GM12878 (cell line): ENCODE measurements at regions not wholly inside any gene's neighbourhood (a gene's known extent, or its start where the extent isn't known, plus 50 kb on each side); places are given as distances from the start of the nearest gene placed in this dataset.

Experiments
- ASH2L ChIP-seq: fragments of 300-600, 200-600 bp; sonication (generic); IDR thresholded peaks from 2 replicates; pipeline ENCODE4 v1.6.1; 2017; ENCODE audit warnings: low read depth, mild to moderate bottlenecking, borderline replicate concordance
- ATF3 ChIP-seq: IDR thresholded peaks from 2 replicates; pipeline ENCODE4 v1.6.1; 2011; ENCODE audit warnings: low read depth, mild to moderate bottlenecking, low read length, moderate library complexity, borderline replicate concordance; ENCODE audit errors: extremely low read depth
- BACH1 ChIP-seq: fragments of 450-650 bp; IDR thresholded peaks from 2 replicates; pipeline ENCODE4 v1.6.1; 2017; ENCODE audit warnings: mild to moderate bottlenecking, borderline replicate concordance
- CREB1 ChIP-seq: IDR thresholded peaks from 2 replicates; pipeline ENCODE4 v1.6.1; 2012; ENCODE audit warnings: low read depth, mild to moderate bottlenecking, inconsistent platforms
- CTCF ChIP-seq, 3 experiments: IDR thresholded peaks in 2 of 3; conservative IDR thresholded peaks in 1 of 3; 2 replicates each; pipeline ENCODE4 v1.5.1; 2011; ENCODE audit warnings: low read depth in 3 of 3, low read length in 3 of 3, mild to moderate bottlenecking in 3 of 3, control low read depth in 2 of 3, moderate library complexity in 2 of 3, inconsistent platforms in 1 of 3, mixed read lengths in 1 of 3; ENCODE audit not compliant: control insufficient read depth in 2 of 3, insufficient read depth in 1 of 3; ENCODE audit errors: extremely low read depth in 1 of 3
- EED ChIP-seq: sonication (generic); IDR thresholded peaks from 2 replicates; pipeline ENCODE4 v1.6.1; 2016; ENCODE audit warnings: antibody characterized with exemption, low read depth
- EGR1 ChIP-seq, 2 experiments: IDR thresholded peaks; 1 replicate in 1 of 2; 2 replicates in 1 of 2; pipeline ENCODE4 v1.6.1; 2011 to 2012; ENCODE audit warnings: low read depth in 2 of 2, low read length in 2 of 2, borderline replicate concordance in 1 of 2, mild to moderate bottlenecking in 1 of 2, moderate library complexity in 1 of 2
- MAX ChIP-seq: IDR thresholded peaks from 2 replicates; pipeline ENCODE4 v1.6.1; 2012; ENCODE audit warnings: low read depth, low read length, improper control_type of control experiment
- POLR2AphosphoS5 ChIP-seq: IDR thresholded peaks from 2 replicates; pipeline ENCODE4 v1.6.1; 2011; ENCODE audit warnings: mild to moderate bottlenecking, low read length, inconsistent platforms
- SKIL ChIP-seq: fragments of 450-650 bp; IDR thresholded peaks from 2 replicates; pipeline ENCODE4 v1.6.1; 2017; ENCODE audit warnings: mild to moderate bottlenecking, low read depth, inconsistent platforms; ENCODE audit not compliant: poor library complexity, severe bottlenecking
- ZSCAN29 ChIP-seq: fragments of 450-650 bp; IDR thresholded peaks from 2 replicates; pipeline ENCODE4 v1.6.1; 2017; ENCODE audit warnings: mild to moderate bottlenecking, moderate library complexity
- TF ChIP-seq, protein P1 (sequence below): fragments of 450-650 bp; formaldehyde crosslinking; IDR thresholded peaks from 2 replicates; pipeline ENCODE4 v1.4.0; 2022; ENCODE audit warnings: mild to moderate bottlenecking, moderate library complexity

GRCh38 chr4:100087743-100088142 lies 102.5 kb downstream of the DDIT4L start:
- TF ChIP-seq MAX (no peak), ZSCAN29 (no peak), CTCF (IDR thresholded peaks at IDR 0.05 in 2 of 3, conservative IDR thresholded peaks at IDR 0.05 in 1 of 3; ENCODE audit: control insufficient read depth in 2 of 3, extremely low read depth in 1 of 3, insufficient read depth in 1 of 3, low read depth in 3 of 3, low read length in 3 of 3) (no peak), BACH1 (no peak), EGR1 (IDR thresholded peaks at IDR 0.05; ENCODE audit: borderline replicate concordance in 1 of 2, low read depth in 2 of 2, low read length in 2 of 2) (no peak), EED (no peak), POLR2AphosphoS5 (no peak), SKIL (no peak), CREB1 (no peak), ATF3 (no peak), ASH2L (no peak)
- TF ChIP-seq, protein P1, sequence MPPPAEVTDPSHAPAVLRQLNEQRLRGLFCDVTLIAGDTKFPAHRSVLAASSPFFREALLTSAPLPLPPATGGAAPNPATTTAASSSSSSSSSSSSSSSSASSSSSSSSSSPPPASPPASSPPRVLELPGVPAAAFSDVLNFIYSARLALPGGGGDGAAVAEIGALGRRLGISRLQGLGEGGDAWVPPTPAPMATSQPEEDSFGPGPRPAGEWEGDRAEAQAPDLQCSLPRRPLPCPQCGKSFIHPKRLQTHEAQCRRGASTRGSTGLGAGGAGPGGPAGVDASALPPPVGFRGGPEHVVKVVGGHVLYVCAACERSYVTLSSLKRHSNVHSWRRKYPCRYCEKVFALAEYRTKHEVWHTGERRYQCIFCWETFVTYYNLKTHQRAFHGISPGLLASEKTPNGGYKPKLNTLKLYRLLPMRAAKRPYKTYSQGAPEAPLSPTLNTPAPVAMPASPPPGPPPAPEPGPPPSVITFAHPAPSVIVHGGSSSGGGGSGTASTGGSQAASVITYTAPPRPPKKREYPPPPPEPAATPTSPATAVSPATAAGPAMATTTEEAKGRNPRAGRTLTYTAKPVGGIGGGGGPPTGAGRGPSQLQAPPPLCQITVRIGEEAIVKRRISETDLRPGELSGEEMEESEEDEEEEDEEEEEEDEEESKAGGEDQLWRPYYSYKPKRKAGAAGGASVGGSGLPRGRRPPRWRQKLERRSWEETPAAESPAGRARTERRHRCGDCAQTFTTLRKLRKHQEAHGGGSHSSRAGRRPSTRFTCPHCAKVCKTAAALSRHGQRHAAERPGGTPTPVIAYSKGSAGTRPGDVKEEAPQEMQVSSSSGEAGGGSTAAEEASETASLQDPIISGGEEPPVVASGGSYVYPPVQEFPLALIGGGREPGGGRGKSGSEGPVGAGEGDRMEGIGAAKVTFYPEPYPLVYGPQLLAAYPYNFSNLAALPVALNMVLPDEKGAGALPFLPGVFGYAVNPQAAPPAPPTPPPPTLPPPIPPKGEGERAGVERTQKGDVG, result no peak
